Neutrophil (primary cell): ENCODE measurements at regions not wholly inside any gene's neighbourhood (a gene's known extent, or its start where the extent isn't known, plus 50 kb on each side); places are given as distances from the start of the nearest gene placed in this dataset.

Experiments used
- H3K27ac ChIP-seq: fragments of 200-600 bp; sonication (generic); 2 replicates; pipeline ENCODE4 v1.5.1; 2016; ENCODE audit warnings: mild to moderate bottlenecking, moderate library complexity
- H3K27me3 ChIP-seq: fragments of 200-600 bp; sonication (generic); 2 replicates; pipeline ENCODE4 v1.6.0; 2016; ENCODE audit warnings: mild to moderate bottlenecking
- H3K36me3 ChIP-seq: fragments of 200-600 bp; sonication (generic); 2 replicates; pipeline ENCODE4 v1.5.1; 2017
- H3K4me1 ChIP-seq, 2 experiments: fragments of 200-600 bp in 1 of 2; sonication (generic) in 1 of 2; 1 replicate in 1 of 2; 2 replicates in 1 of 2; pipeline versions ENCODE4 v1.5.1 to v1.6.1; 2013 to 2016; ENCODE audit warnings: low read depth in 1 of 2, low read length in 1 of 2, mild to moderate bottlenecking in 1 of 2, moderate library complexity in 1 of 2; ENCODE audit not compliant: control insufficient read depth in 1 of 2, insufficient read depth in 1 of 2
- H3K4me3 ChIP-seq, 2 experiments: fragments of 200-600 bp in 1 of 2; sonication (generic) in 1 of 2; 1 replicate in 1 of 2; 2 replicates in 1 of 2; pipeline ENCODE4 v1.5.1; 2013 to 2016; ENCODE audit warnings: low read depth in 1 of 2, low read length in 1 of 2, mild to moderate bottlenecking in 1 of 2, moderate library complexity in 1 of 2
- H3K9me3 ChIP-seq: fragments of 200-600 bp; sonication (generic); 2 replicates; pipeline ENCODE4 v1.5.1; 2016
- CTCF ChIP-seq: fragments of 200-600 bp; sonication (generic); IDR thresholded peaks from 2 replicates; pipeline ENCODE4 v1.5.1; 2016; ENCODE audit warnings: antibody characterized with exemption

DNA sequence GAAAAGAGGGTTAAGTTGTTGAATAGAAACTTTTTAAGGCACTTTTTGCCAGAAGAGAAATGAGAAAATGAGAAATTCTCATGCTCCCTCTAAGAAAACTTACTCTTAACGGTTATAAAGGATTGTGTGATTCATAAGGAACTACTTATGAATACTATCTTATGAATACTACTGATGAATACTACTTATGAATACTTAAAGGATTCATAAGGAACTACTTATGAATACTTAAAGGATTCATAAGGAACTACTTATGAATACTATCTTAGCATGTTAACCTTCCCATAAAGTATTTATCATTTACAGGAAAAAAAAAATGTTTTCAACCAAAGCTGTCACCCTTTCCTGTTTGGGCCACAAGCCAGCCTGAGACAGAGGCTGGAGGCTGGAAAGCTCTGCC lies 53.1 kb upstream of the UCN3 start:
- Histone ChIP-seq H3K27me3 (no peaks in the 10 kb centered on the region), H3K4me3 (no peak overlapping the region), H3K9me3 (no peaks in the 10 kb centered on the region), H3K27ac (no peak overlapping the region), H3K4me1 (no peaks in the 10 kb centered on the region), H3K36me3 (no peaks in the 10 kb centered on the region)
- no peak for TF ChIP-seq CTCF

GRCh38 chr10:5314840-5315239 lies 49.9 kb upstream of the UCN3 start:
- no peak for TF ChIP-seq CTCF
- peaks cover 5% of the 10 kb centered on the region in 2 experiments for H3K4me1 ChIP-seq
- H3K27ac ChIP-seq: no peak overlapping the region
- H3K36me3 ChIP-seq: no peaks in the 10 kb centered on the region
- no peaks in the 10 kb centered on the region for H3K27me3 ChIP-seq
- no peak overlapping the region for H3K4me3 ChIP-seq
- no peaks in the 10 kb centered on the region for H3K9me3 ChIP-seq
